22Rv1 (cell line): ENCODE measurements at regions not wholly inside any gene's neighbourhood (a gene's known extent, or its start where the extent isn't known, plus 50 kb on each side); places are given as distances from the start of the nearest gene placed in this dataset.

Source experiments
- CTCF ChIP-seq: fragments of 450-650 bp; IDR thresholded peaks from 2 replicates; pipeline ENCODE4 v1.5.1; 2017; ENCODE audit warnings: mild to moderate bottlenecking
- ZFX ChIP-seq: fragments of 450-650 bp; IDR thresholded peaks from 2 replicates; pipeline ENCODE4 v1.6.1; 2017; ENCODE audit warnings: antibody characterized with exemption, borderline replicate concordance

- TF ChIP-seq CTCF (no peak), ZFX (no peak)
Observed at GRCh38 chr4:105025263-105026017, 121.2 kb upstream of the TET2 start.
